HUDEP-2 (cell line): ENCODE measurements at regions not wholly inside any gene's neighbourhood (a gene's known extent, or its start where the extent isn't known, plus 50 kb on each side); places are given as distances from the start of the nearest gene placed in this dataset.

Experiments
- DNase-seq, 76 experiments: peaks; one replicate each; lab custom pipeline; 2025; ENCODE audit not compliant: unreplicated experiment in 76 of 76; lab: John Stamatoyannopoulos, UW

DNA sequence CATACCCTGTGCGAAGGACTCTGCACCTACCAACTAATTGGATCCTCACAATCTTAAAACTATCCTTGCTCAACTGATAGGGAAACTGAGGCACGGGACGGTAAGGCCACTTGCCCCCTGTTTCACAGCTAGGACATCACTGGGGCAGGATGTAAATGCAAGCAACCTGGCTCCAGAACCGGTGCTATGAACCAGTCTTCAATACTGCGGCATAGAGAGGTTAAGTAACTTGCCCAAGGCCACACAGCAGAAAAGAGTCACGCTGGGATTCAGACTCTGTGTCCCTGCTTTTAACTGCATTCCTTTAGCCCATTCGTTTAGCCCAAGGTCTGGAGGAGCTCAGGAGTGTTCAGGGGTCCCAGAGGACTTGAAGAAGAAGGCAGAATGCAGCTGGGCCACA, 76.1 kb downstream of the NCOR2 start:
- peak in 2 of 76 experiments; percentile 34 to 44 for DNase-seq

DNA sequence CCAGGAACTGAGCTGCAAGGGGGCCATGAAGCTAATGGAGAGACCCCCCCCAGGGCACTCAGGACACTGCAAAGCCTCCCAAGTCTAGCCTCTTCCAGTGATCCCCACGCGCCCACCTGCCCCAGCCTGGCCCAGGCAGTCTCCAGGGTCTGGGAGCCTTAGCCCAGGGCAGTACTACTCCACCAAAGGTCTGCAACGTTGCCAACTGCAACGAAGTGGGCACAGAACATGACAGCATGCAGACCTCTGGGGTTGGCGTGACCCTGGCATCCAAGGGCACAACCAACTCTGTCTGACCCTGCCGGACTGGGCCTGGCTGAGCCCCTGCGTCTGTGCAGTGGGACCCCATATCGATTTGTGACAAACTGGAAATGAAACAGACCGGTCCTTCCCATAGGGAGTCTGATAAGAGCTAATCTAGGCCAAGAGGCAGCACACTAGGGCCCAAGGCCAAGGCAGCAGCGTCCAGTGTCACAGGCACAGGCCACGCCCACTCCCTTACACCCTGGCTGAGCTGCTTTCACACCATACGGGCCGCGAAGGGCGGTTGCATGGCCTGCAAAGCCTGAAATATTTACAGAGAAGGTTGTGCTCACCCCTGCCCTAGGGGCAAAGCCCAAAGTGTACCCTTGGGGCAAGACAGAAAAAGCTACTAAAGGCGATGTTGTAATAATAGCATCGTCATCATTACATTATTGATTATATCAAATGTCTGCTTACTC, 76.7 kb downstream of the NCOR2 start:
- DNase-seq = peak in 75 of 76 experiments; percentile 13 to 93 (median 85)

DNA sequence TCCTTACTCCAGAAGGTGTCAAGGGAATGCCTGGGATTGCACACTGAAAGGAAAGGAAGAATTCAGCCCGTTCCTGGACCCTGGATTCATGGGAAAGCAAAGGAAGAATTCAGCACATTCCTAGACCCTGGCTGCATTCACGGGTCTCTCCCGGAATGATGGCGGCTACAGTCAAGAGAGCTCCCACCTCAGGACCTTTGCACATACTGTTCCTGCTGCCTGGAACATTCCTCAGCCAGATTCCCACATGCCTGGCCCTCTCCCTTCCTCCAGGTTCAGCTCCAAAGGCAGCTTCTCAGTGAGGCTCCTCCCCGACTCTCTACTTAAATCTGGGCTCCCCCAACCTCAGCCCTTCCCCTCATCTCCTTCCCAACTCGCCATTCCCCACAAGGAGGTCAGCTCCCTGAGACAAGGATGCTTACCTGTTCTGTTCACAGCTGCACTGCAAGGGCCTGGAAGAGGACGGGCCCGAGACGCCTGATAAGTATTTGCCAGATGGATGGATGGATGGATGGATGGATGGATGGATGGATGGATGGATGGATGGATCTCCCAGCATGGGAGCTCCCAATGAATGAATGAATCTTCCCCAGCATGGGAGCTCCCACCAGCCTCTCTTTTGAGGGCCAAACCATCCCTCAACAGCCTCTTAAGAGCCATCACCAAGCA, 77.4 kb downstream of the NCOR2 start:
- no peak for DNase-seq

DNA sequence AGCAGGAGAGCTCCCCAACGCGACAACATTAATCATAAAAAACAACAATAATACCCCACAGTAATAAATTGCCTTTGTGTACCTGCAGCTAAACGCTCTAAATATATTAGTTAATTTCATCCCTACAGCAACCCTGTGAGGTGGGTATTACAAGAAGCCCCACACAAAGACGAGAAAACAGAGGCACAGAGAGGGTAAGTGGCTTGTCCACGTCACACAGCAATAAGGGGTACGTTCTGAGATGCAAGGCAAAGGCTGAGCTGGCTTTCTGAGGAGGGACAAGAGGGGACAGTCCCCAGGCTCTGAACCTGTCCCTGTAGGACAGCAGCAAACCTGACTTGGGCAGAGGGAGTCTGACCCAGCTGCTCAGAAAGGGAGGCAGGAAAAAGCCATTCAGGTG, 78.2 kb downstream of the NCOR2 start:
- DNase-seq = no peak

DNA sequence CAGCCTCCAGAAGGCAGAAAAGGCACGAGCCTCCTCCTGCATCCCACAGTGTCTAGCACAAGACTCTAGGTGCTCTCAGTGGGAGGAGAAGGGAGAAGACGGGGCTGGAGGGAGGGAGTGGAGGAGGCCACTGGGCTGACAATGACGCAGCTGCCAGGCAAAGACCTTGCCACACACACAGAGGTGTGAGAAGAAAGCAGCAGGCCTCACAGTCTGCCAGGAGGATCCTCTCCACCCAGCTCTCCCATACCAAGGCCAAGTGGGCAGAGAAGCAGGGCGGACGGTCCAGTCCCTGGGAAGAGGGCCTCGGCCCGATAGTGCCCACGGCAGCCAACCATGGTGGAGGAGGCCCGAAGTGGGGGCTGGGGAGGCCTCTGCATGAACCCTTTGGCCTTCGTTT, 78.9 kb downstream of the NCOR2 start:
- DNase-seq = peak in 3 of 76 experiments; percentile 9 to 24 (median 10)

DNA sequence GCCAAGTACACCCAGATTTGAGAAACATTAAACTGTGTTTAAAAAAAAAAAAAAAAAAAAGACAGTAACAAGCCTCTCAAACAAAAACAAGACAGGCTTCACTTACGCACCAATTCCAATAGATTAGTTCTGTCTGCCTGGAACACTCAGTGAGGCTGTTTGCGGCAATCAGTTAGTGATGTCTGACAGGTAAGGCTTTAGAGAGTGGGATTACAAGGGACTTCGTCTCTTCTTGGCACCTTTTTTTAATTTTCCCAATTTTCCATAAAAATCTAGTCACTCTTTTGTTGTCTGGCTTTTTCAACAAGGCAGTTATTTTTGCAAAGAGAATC, 79.6 kb downstream of the NCOR2 start:
- DNase-seq = peak in 5 of 76 experiments; percentile 37 to 50 (median 45)

DNA sequence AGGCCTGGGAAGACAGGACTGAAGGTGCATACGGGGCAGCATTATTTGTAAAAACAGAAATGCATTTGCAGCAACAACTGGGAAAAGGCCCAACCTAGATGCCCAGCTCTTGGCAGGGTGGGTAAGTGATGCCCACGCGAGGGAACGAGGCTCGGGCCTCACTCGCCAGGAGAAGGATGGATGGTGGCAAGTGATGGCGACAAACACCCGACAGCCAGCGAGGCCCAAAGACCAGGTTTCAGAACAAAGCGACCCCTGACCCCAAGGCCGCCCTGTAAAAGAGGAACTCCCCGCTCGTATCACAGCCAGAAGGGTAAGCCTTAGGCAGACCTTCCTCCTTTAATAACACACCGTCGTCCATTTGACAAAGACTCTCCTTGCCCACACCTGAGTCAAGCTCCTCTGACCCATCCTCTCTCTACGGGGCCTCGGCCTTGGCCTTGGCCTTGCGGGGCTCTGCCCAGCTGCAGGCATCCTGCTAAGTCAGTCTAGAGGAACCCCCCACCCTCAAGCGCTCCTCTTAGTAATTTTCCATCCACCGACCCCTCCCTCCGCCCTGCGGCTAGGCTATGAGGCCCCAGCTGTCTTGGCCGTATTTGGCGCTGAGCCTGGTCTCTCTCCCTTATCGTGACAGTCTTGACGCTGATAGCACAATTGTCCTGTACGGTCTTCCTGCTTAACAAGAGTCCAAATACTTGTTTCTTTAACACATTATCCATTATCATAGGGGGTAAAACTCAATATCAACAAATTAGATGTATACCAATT, 80.2 kb downstream of the NCOR2 start:
- DNase-seq = peak in 73 of 76 experiments; percentile 20 to 92 (median 75)

DNA sequence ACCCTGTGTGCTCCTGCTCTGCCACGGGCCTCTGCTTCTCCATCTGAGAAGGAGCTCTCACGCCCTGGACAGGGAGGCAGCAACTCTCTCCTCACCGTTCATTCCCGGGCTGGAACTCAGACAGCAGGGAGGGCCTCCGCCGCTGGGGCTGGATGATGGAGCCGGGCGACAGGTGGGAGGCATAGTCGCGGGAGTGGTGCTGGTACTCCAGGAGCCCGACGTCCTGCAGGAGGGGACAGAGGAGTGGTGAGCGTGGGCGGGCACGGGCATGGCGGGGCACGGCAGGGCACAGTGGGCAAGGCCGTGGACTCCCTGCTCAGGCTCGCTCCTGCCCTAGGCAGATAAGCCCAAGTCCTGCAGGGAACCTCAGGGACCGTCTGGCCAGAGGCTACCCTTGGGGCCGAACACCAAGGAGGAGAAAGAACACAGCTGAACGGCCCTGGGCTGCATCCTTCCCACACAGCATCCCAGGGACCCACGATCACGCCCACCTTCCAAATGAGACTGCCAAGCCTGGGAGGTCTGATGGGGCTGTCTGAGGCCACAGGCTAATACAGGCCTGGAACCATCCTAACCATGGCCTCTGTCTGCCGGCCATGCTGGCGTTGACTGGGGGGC, 81.0 kb downstream of the NCOR2 start:
- peak in 14 of 76 experiments; percentile 2 to 38 (median 18) for DNase-seq

DNA sequence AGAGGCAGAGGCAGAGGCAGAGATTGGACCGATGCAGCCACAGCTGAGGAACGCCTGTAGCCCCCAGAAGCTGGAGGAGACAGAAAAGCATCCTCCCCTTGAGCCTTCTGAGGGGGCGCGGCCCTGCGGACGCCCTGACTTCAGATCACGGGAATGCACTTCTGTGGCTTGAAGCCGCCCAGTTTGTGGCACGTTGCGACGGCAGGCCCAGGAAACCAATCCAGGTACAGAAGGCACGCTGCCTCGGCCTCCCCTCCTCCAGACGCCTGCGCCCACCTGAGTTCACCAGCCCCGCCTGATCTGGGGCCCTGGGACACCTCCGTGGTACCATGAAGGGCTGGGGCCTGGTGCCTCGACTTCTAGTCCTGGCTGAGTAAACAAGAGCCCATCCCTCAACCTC, 82.0 kb downstream of the NCOR2 start:
- no peak for DNase-seq

DNA sequence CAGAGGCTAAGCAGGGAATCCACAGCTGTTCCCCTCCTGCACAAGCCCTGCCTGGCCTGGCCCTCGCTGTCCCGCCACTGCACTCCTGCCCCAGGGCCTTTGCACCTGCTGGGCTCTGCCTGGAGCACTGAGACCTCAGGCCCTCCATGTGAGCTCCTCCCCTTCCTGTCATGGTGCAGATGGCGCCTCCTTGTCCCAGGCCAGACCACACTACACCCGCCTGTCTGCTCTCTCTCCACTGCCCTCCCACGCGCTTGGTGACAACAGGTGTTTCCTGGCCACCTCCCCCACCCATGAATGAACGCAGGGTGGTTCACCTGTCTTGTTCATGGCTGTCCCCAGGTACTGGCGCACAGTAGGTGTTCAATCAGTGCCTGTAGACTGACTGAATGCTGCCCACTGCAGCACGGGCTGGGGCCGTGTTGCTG, 82.9 kb downstream of the NCOR2 start:
- peak in 4 of 76 experiments; percentile 1 to 22 (median 8) for DNase-seq

DNA sequence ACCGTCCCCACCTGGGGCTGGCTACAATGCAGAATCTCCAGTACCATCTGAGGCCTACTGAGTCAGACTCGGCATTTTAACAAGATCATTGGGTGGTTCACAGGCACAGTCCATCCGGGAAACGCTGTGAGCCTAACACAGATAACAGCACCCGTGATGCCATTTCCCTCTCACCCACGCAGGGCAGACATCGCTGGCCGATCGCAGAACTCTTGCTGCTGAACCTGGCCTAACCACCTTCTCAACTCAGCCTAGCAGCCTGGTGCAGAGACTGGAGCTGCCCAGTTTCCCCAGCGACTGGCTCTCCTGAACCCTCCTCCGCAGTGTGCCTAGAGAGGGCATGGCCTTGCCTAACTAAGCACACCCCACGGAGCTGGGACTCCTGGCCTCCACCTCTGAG, 83.3 kb downstream of the NCOR2 start:
- DNase-seq = peak in 54 of 76 experiments; percentile 4 to 67 (median 30)

DNA sequence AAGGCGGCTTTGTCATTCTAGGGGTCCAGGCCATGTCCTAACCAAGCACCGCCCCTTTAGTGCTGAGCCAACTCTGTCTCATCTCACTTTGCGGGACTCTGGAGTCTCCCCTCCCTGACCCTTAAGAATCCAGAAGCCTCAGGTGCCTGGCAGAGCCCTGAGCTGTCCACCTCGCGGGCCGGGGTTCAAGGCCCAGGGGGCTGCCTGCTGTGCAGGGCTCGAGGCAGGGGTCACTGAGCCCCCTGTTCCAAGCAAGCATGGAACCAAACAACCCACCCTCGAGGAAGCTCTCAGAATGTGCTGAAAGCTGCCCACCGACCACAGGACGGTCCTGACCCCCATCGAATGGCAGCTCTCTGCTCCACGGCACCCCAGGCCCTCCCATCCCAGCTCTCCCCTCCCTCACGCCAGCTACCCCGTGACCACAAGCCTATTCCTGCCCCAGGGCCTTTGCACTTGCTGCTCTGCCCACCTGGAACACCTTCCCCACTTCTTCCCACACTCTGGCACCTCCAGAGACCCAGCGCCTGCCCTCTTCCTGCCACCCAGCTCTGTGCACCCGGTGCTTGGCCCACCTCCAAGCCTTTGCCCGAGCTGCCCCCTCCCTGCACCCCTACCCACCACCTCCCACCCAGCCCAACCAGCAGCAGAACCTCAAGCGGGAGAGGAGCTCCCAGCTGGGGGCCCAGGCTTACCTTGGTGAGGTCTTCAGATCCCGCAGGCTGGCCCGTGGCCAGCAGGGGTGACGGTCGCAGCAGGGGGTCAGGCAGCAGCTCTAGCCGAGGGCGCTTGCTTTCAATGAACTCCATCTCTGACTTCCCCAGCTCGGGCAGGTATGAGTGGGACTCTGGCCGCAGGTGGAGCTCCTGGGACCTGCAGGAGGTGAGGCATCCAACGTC, 84.3 kb downstream of the NCOR2 start:
- DNase-seq = no peak

DNA sequence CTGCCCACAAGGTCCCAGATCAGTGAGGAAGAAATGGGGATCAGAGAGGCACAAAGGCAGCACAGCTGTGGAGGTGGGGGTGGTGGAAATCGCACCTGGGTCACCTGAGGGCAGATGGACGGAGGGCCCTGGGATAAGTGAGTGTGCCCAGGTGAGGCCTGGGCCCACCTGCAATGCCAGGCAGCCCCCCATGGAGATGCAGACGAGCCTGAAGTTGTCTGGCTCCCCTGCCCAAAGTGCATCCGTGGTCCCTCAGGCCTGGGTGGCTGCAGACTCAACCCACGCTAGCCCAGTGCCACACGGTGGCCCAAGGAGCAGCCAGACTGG, 84.9 kb downstream of the NCOR2 start:
- DNase-seq = no peak

DNA sequence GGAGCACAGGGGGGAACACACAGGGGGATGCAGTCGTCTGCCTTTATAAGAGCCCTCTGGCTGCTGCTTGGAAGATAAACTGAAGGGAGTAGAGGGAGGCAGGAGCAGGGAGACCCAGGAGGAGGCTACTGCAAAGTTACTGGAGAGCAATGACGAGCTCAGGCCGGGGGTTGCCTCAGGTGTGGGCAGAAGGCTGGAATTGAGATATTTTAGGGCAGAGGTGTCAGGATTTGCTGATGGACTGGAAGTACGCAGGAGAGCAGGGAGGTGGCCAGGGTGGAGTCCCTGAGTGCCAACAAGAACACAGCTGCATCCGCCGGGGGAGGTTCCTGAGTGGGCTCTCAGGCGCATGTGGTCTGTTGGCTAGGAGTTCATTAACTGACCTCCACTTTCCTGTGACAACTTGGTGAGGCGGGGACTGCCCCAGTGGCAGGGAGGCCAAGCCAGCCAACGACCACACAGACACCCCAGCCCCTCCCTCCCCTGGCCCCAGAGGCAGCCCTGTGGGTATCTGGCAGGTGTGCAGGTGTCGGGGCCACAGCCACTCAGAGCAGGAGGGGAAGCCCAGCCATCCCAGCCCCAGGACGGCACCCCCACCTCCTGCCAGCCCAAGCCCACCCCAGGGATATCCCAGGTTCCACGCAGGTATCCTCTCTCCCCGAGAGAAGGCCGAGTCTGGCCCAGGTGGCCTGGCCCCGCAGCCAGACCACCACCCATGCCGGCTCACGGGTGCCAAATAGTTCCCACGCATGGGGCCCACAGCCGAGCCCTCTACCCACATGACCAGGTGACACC, 85.4 kb downstream of the NCOR2 start:
- no peak for DNase-seq

DNA sequence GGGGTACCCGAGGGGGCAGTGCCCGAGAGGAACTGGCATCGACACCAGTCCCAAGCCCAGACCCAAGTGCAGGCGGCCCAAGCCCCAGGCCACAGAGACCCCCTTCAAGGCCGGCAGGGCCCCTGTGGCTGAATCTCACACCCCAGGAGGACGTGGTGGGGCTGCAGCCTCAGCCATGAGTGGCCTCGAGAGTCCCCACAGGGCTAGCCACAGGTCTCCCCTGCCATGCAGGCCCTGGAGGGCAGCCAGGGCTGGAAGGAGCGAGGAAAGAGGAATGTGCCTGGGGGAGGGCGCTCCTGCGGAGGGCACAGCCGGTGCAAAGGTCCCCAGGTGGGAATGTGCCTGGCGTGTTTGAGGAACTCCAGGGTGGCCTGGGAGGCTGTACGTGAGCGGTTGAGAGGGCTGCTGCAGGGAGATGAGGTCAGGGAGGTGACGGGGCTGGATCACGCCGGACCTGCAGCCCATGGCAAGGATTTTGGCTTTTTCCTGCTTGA, 86.1 kb downstream of the NCOR2 start:
- no peak for DNase-seq

DNA sequence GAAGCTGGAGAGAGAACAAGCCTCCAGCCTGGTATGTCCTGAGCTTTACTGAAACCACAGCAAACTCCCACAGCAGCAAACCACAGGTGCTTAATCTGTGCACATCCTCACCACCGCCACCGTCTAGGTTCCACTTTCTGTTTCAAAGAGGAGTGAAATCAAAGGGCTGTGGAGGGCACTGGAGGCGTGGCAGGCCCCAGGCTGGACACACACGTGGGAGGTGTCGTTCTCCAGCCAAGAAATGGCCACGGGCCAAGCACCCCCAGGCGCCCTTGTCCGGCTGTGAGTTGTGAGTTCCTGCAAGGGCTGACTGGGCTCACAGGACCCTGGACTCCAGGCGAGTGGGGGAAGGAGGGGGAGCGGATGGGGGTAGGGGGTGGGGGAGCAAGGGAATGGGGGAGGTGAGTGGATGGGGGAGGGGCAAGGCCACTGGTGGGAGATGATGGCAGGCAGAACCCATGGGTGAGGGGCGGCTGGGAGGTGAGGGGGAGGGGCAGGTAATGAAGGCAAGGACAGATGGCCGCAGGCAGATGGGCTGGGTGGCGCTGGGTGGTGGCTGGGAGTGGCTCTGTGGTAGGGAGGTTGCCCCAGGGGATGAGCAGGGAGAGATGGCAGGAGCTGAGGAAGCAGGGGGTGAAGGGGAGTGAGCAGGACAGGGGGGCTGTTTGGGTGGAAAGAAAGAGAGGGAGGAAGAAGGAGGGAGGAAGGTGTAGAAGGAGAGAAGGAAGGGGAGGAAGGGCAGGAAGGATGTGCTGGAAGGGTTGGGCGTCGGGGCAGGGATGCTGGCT, 86.7 kb downstream of the NCOR2 start:
- peak in 19 of 76 experiments; percentile 1 to 43 (median 21) for DNase-seq

DNA sequence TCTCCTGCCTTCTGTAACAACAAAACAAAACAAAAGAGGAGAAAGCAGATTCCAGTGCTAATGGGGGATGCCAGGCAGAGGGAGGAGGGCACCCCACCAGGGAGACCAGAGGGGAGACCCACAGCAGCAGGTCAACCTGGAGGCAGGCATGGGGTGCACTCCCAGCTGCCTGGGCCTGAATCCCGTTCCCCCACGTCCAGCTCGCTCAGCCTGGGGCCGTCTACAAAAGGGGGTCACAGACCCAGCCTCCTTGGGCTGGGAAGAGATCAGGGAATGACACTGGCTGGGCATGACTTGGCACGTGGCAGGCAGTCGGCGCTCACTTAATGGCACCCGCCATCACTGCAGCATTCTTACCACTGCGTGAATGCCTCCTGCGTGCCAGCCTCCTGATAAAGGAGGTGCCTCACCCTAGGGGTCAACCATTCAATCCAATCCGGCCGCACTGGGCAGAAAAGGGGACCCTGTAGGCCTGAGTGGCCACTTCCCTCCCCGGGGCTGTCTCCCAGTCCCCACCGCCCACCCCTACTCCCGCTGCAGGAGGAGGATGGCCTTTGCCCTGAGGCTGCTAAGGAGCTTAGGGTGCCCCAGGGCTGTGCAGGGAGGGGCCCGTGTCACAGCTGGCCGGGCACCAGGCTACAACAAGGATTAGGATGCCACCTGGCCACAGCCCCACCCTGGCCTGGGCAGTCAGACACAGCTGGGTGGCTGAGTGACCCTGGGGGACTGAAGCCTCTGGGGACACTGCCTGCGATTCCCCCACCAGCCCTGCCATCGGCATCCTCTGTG, 87.5 kb downstream of the NCOR2 start:
- DNase-seq = no peak
